GM21825 (cell line): ENCODE measurements at regions not wholly inside any gene's neighbourhood (a gene's known extent, or its start where the extent isn't known, plus 50 kb on each side); places are given as distances from the start of the nearest gene placed in this dataset.

Experiments
- ATAC-seq: cut with Tn5 transposase; IDR thresholded peaks from one replicate; pipeline ENCODE4 v1.9.1; 2021; ENCODE audit warnings: mild to moderate bottlenecking, moderate library complexity; ENCODE audit not compliant: unreplicated experiment

DNA sequence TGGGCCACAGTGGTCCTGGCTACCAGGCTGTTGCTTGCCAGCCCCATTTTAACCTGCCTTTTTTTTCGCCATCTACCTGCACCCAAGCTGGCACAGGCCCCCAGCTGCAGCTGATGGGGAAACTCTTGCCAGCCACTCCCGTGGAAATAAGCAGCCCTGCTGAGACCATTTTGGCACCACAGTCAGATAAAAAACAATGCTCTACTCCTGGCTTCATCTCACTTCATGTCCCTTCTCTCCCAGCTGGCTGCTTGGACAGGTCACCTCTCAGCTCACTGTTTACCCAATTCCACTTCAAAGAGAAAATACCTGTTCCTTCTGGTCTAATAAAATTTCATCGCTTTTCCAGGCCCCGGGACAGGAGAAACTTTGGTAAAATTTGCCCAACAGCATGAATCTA, 322.6 kb upstream of the SLC30A5 start:
- no peak for ATAC-seq

- ATAC-seq = no peak
Measured at GRCh38 chr5:68771732-68772131, 322.1 kb upstream of the SLC30A5 start.

GRCh38 chr5:68776381-68776780, 317.4 kb upstream of the SLC30A5 start:
- ATAC-seq = no peak

- no peak for ATAC-seq
Measured at GRCh38 chr5:68777135-68777534, 316.7 kb upstream of the SLC30A5 start.

DNA sequence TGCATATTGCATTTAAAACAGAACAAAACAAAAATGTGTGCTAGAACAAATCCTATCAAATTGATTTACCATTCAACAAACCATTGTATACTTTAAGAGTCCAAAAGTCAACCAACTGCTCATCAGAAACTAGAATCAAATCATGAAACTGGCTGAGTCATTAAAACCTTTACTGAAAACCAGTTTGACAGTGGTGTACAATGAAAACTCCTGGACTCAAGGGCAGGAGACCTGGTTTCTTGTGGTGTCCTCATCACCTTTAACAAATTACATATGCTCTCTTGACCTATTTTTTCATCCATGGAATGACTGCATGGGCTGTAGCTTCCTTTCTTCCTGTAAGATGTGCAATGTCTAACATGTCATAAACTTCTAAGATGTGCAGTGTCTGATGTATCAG, 315.3 kb upstream of the SLC30A5 start:
- no peak for ATAC-seq

DNA sequence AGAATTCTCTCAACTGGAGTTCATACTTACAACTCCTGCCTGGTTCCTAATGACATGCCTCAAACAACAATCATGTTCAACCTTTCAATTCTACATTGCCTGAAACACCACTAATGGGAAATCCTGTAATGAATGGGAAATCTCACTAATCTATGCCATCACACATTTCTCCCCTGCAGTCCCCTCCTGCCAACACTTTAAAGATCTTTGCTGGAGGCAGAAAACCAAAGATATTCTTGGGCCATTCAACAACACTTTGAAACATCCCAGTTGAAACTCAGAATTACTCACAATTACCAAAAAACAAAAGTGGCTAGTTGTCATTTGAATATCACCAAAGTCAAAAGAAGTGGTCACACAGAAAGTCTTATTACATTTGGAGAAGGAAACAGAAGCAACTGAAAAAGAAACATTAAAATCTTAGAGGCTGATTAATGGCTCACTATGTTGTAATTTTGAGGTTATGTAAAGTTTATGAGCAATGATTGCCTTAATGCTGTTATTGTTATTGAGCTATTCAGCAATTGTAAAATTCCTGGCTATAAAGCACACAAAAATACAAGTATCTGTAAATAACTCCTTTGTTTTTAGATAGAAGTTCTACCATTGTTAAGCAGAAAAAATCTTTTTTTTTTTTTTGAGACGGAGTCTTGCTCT, 313.4 kb upstream of the SLC30A5 start:
- ATAC-seq = no peak

DNA sequence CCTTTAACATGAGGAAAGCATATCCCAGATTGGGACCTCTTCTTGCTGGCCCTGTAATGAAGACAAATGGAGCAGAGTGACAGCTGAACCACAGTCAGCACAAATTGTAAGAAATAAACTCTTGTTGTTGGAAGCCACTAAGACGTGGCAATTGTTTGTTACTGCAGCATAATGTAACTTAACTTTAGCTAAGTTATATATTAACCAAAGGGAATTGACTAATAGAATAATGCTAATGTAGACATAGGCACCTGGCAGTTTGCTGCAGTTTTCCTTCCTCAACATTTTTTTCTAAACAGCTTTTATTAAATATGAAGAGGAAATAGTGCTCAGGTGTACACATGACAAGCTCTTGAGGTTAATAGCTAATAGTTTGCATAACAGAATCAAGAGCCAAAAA, 300.7 kb upstream of the SLC30A5 start:
- no peak for ATAC-seq

DNA sequence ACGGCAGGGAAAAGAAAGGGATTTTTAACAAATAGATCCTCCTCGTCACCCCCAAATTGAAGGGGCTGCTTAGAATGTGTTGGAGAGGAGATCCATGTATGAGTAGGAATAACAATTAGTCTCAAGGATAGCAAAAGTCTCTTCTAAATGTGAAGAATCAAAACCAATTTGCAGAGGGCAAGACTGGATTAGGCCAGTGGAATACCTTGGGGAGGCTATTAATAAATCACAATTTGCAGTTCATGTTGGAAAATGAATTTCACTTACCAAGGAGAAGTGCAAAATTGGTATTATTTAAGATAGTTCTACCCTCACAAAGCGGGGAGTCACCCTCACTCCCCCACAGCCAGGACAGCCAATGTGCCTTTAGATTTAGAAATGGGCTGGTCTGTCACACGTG, 299.8 kb upstream of the SLC30A5 start:
- no peak for ATAC-seq

GRCh38 chr5:68795190-68795589, 298.6 kb upstream of the SLC30A5 start:
- no peak for ATAC-seq

DNA sequence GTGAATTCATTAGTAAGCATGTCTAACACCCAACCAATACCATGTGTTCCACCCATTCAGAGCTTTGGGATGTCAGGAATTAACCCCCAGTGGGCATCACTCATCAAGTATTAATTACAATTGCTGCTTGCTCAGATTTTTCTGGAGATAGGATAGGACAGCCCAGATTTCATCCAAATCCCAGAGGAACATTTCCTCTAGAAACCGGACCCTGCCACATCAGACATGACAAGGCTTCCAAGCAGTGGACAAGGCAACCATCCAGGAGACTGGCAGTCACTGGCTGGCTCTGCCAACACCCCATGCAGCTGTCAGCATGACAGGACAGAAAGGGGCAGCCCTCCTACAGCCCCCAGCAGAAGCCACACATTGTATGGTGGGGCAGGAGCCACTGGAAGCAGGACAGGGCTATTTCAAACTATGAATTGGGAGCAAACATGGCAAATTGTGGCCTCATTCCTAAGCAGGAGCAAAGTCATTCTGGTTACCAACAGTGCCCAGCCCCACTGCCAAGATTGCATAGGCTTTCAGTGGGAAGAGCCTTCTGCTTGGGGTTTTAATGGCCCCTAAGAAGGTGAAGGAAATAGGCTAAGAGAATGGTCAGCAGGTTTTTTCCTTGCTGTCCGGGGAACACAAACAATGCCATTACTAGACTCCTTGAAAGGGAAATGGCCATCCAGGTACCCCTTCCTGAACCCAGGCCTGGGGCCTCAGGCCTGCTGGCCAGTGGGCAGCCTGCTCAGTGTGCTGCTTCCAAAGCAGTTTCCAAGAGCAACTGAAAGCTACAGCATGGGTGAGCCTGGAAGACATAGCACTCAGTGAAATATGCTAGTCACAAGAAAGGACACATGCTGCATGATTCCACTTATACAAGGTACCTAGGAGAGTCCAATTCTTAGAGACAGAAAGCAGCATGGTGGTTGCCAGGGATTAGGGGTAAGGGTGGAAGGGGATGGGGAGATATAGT, 294.7 kb upstream of the SLC30A5 start:
- ATAC-seq = no peak

- ATAC-seq = no peak
Measured at GRCh38 chr5:68802430-68802829, 291.4 kb upstream of the SLC30A5 start.

- no peak for ATAC-seq
Measured at GRCh38 chr5:68803881-68804319, 289.9 kb upstream of the SLC30A5 start.

- no peak for ATAC-seq
Measured at GRCh38 chr5:68804343-68804742, 289.5 kb upstream of the SLC30A5 start.

GRCh38 chr5:68805444-68805843, 288.4 kb upstream of the SLC30A5 start:
- no peak for ATAC-seq

GRCh38 chr5:68817632-68818031, 276.2 kb upstream of the SLC30A5 start:
- no peak for ATAC-seq

- ATAC-seq = no peak
Measured at GRCh38 chr5:68818057-68818695, 275.6 kb upstream of the SLC30A5 start.

- ATAC-seq = no peak
Measured at GRCh38 chr5:68818870-68819269, 274.9 kb upstream of the SLC30A5 start.

GRCh38 chr5:68821056-68821455, 272.8 kb upstream of the SLC30A5 start:
- ATAC-seq = no peak

DNA sequence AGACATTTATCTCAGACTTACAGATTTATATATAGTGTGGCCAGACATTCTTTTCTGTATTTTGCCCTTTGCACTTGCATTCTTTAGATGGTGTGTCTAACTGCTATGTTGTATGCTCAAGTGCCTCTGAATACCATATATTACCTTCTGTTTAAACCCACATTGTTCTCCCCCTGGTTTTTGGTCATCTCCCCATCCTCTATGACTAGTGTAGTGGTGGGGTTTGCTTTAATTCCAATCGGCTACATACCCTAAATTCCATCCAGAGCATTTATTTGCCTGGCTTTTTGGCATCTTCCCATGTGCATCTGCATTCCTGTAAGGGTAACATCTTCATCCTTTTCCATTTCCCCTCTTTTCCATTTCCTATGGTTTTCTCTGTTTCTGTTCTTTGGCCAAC, 271.0 kb upstream of the SLC30A5 start:
- ATAC-seq = no peak

DNA sequence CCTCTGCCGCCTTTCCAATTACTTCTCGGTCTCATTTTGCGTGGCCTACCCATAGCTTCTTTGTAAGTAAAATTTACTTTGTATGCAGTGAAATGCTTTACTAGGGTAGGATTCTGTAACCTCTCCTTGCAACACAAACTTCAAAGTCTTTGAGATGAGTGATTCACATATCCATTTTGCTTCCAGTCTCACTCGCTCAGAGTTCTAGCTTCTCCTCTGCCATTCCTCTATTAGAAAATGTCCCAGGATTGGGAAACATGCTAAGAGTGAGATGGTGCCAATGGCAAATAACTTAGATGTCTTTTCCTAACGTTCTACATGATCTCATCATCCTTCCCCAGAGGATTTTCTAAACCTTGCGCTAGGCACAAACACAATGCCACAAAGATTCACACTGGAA, 270.5 kb upstream of the SLC30A5 start:
- ATAC-seq = no peak

DNA sequence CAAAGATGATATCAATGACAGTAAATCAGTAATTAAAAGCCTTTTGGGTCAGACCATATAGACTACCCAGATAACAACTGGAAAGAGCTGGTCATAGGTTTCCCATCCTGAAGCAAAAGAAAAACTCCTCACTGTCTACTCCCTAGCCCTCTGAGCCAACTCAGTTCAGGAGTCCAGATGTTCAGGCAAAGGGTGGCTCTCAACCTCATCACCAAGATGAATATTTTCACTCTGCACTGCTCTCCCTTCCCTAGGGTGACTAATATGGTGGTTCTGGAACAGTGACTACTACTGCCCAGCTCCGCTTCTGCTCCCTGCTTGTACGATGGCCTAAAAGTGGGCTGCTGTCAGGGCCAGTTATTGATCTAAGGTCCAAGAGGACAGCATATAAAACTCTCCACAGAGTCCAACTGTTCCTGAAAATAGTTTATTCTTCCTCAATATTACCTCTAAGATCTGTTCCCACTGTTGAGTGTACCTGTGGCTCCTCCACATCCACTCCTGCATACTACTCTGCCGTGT, 263.4 kb upstream of the SLC30A5 start:
- ATAC-seq = no peak
